CD14-positive monocyte (primary cell): ENCODE measurements at regions not wholly inside any gene's neighbourhood (a gene's known extent, or its start where the extent isn't known, plus 50 kb on each side); places are given as distances from the start of the nearest gene placed in this dataset.

Experiments used
- DNase-seq, 3 donors: peaks; one replicate each; pipeline ENCODE4 v3.0.0-alpha.2; 2011 to 2022
- H2AFZ ChIP-seq: 2 replicates; pipeline ENCODE4 v1.6.0; 2012; ENCODE audit warnings: mild to moderate bottlenecking, low read depth, low read length, inconsistent platforms; ENCODE audit not compliant: insufficient read depth, poor library complexity, severe bottlenecking
- H3K27ac ChIP-seq, 2 donors: 1 replicate in 1 of 2; 2 replicates in 1 of 2; pipeline ENCODE4 v1.5.1; 2012 to 2013; ENCODE audit warnings: low read length in 2 of 2, control low read depth in 1 of 2, inconsistent platforms in 1 of 2, low read depth in 1 of 2, mild to moderate bottlenecking in 1 of 2
- H3K27me3 ChIP-seq, 2 donors: one replicate each; pipeline versions ENCODE4 v1.6.0 to v1.6.1; 2011 to 2013; ENCODE audit warnings: low read length in 2 of 2; ENCODE audit not compliant: control insufficient read depth in 2 of 2, insufficient read depth in 2 of 2
- H3K36me3 ChIP-seq, 2 donors: replicated peaks in 1 of 2; 1 replicate in 1 of 2; 2 replicates in 1 of 2; pipeline versions ENCODE4 v1.5.1 to v1.6.1; 2012 to 2013; ENCODE audit warnings: low read length in 2 of 2, control low read depth in 1 of 2, inconsistent platforms in 1 of 2, mild to moderate bottlenecking in 1 of 2; ENCODE audit not compliant: insufficient read depth in 2 of 2, control insufficient read depth in 1 of 2
- H3K4me1 ChIP-seq, 2 donors: 1 replicate in 1 of 2; 2 replicates in 1 of 2; pipeline versions ENCODE4 v1.5.1 to v1.6.1; 2012 to 2013; ENCODE audit warnings: low read length in 2 of 2, control low read depth in 1 of 2, inconsistent platforms in 1 of 2, mild to moderate bottlenecking in 1 of 2, moderate library complexity in 1 of 2; ENCODE audit not compliant: insufficient read depth in 2 of 2, control insufficient read depth in 1 of 2
- H3K4me2 ChIP-seq: replicated peaks from 2 replicates; pipeline ENCODE3; 2012; ENCODE audit warnings: low read length, moderate library complexity, mild to moderate bottlenecking; ENCODE audit not compliant: poor library complexity, severe bottlenecking; ENCODE audit errors: extremely low read depth
- H3K4me3 ChIP-seq, 3 experiments: fragments of 200-600 bp in 1 of 3; sonication (generic) in 1 of 3; replicated peaks in 1 of 3; 1 replicate in 2 of 3; 2 replicates in 1 of 3; pipeline ENCODE4 v1.5.1; 2011 to 2013; ENCODE audit warnings: low read length in 3 of 3, mild to moderate bottlenecking in 3 of 3, control low read depth in 2 of 3, low read depth in 2 of 3, inconsistent platforms in 1 of 3, moderate library complexity in 1 of 3
- H3K79me2 ChIP-seq: 2 replicates; pipeline ENCODE4 v1.6.0; 2012; ENCODE audit warnings: mild to moderate bottlenecking, control low read depth, inconsistent platforms, low read length, moderate library complexity; ENCODE audit not compliant: insufficient read depth
- H3K9ac ChIP-seq: 2 replicates; pipeline ENCODE4 v1.6.0; 2017; ENCODE audit warnings: low read length, mild to moderate bottlenecking; ENCODE audit not compliant: insufficient read depth, poor library complexity, severe bottlenecking
- H3K9me3 ChIP-seq, 2 donors: replicated peaks in 1 of 2; 1 replicate in 1 of 2; 2 replicates in 1 of 2; pipeline versions ENCODE4 v1.5.1 to v1.6.1; 2012 to 2013; ENCODE audit warnings: low read length in 2 of 2, control low read depth in 1 of 2; ENCODE audit not compliant: control insufficient read depth in 1 of 2, insufficient read depth in 1 of 2
- H4K20me1 ChIP-seq: 2 replicates; pipeline ENCODE4 v1.6.0; 2012; ENCODE audit warnings: mild to moderate bottlenecking, low read length, control low read depth, moderate library complexity; ENCODE audit not compliant: insufficient read depth
- H3K27ac Mint-ChIP-seq, 7 donors: one replicate each; pipeline ENCODE4 v1.8.0; 2020; ENCODE audit warnings: mild to moderate bottlenecking in 7 of 7, mixed read lengths in 7 of 7, moderate library complexity in 6 of 7, inconsistent platforms in 2 of 7
- H3K27me3 Mint-ChIP-seq, 3 donors: one replicate each; pipeline ENCODE4 v1.8.0; 2021 to 2022; ENCODE audit warnings: low read depth in 3 of 3, mild to moderate bottlenecking in 3 of 3, mixed read lengths in 3 of 3, moderate library complexity in 3 of 3, inconsistent platforms in 1 of 3
- H3K36me3 Mint-ChIP-seq, 2 donors: one replicate each; pipeline ENCODE4 v1.8.0; 2020; ENCODE audit warnings: mixed read lengths in 2 of 2, inconsistent platforms in 1 of 2, mild to moderate bottlenecking in 1 of 2
- H3K4me1 Mint-ChIP-seq: one replicate; pipeline ENCODE4 v1.8.0; 2020; ENCODE audit warnings: mild to moderate bottlenecking, mixed read lengths
- H3K4me3 Mint-ChIP-seq, 2 donors: one replicate each; pipeline ENCODE4 v1.8.0; 2020; ENCODE audit warnings: mild to moderate bottlenecking in 2 of 2, mixed read lengths in 2 of 2, moderate library complexity in 1 of 2
- H3K9me3 Mint-ChIP-seq, 7 donors: one replicate each; pipeline ENCODE4 v1.8.0; 2020 to 2022; ENCODE audit warnings: mixed read lengths in 7 of 7, mild to moderate bottlenecking in 6 of 7, moderate library complexity in 6 of 7, inconsistent platforms in 2 of 7
- WGBS: methylation state at CpG from one replicate; pipeline ENCODE4 v1.1.5; 2013; ENCODE audit warnings: missing lambda C conversion rate; ENCODE audit not compliant: insufficient coverage; 5-methylcytosine and 5-hydroxymethylcytosine counted together
- intact Hi-C, 2 donors: fragments of 100-400 bp; cut with micrococcal nuclease; formaldehyde crosslinking; loops; one replicate each; pipeline versions ENCODE4 v1.15.0 to v1.15.1; 2023
- TF ChIP-seq, protein P1 (sequence below): fragments of 200-600 bp; IDR thresholded peaks from one replicate; pipeline ENCODE4 v1.8.0; 2022; ENCODE audit warnings: antibody characterized with exemption, mild to moderate bottlenecking

DNA sequence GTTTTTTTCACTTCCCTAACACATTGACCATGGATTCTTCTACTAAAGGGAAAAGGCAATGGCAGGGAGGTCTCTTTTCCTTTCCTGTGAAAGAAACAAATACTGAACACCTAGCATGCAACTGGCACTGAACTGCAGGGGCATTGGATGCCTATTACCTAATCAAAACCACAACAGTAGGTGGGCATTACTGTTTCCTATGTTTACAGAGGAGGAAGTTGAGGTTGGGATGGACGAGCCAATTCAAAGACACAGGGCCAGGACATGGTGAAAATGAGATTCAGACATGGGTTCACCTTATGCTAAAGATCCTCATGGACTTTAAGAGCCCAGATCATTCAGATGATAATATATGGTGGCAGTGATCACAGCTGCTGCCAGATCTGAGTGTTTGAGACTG lies 407.0 kb downstream of the MIAT start:
- Histone ChIP-seq H4K20me1 (no peaks in the 10 kb centered on the region), H3K9me3 (no peaks in the 10 kb centered on the region), H3K4me3 (no peak overlapping the region), H3K79me2 (no peaks in the 10 kb centered on the region), H3K27ac (no peak overlapping the region), H3K36me3 (no peaks in the 10 kb centered on the region), H3K4me1 (peaks cover 4 to 5% of the 10 kb centered on the region in 2 donors), H3K4me2 (no peak overlapping the region), H2AFZ (no peak overlapping the region), H3K27me3 (peaks cover 4 to 6% of the 10 kb centered on the region in 2 donors), H3K9ac (no peak overlapping the region)
- H3K27ac Mint-ChIP-seq: peak overlapping the region in 1 of 7 donors; percentile 42
- peaks cover 0 to 2% (median 0%) of the 10 kb centered on the region in 7 donors for H3K9me3 Mint-ChIP-seq
- intact Hi-C loops: no loop called here
- WGBS: 0% methylated on average over 1 of the region's 1 CpG
- H3K36me3 Mint-ChIP-seq: no peaks in the 10 kb centered on the region
- TF ChIP-seq, protein P1, sequence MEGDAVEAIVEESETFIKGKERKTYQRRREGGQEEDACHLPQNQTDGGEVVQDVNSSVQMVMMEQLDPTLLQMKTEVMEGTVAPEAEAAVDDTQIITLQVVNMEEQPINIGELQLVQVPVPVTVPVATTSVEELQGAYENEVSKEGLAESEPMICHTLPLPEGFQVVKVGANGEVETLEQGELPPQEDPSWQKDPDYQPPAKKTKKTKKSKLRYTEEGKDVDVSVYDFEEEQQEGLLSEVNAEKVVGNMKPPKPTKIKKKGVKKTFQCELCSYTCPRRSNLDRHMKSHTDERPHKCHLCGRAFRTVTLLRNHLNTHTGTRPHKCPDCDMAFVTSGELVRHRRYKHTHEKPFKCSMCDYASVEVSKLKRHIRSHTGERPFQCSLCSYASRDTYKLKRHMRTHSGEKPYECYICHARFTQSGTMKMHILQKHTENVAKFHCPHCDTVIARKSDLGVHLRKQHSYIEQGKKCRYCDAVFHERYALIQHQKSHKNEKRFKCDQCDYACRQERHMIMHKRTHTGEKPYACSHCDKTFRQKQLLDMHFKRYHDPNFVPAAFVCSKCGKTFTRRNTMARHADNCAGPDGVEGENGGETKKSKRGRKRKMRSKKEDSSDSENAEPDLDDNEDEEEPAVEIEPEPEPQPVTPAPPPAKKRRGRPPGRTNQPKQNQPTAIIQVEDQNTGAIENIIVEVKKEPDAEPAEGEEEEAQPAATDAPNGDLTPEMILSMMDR: no peak
- DNase-seq: no peak
- peaks cover 12 to 20% (median 16%) of the 10 kb centered on the region in 3 donors for H3K27me3 Mint-ChIP-seq
- H3K4me3 Mint-ChIP-seq: no peak overlapping the region
- peaks cover 11% of the 10 kb centered on the region for H3K4me1 Mint-ChIP-seq

GRCh38 chr22:27065279-27065678 lies 407.9 kb downstream of the MIAT start:
- intact Hi-C loops: no loop called here
- Histone ChIP-seq H3K27me3 (peaks cover 4 to 6% of the 10 kb centered on the region in 2 donors), H3K79me2 (no peaks in the 10 kb centered on the region), H3K4me1 (peaks cover 4 to 5% of the 10 kb centered on the region in 2 donors), H3K27ac (no peak overlapping the region), H2AFZ (no peak overlapping the region), H3K4me2 (no peak overlapping the region), H4K20me1 (no peaks in the 10 kb centered on the region), H3K9me3 (no peaks in the 10 kb centered on the region), H3K36me3 (no peaks in the 10 kb centered on the region), H3K9ac (no peak overlapping the region), H3K4me3 (no peak overlapping the region)
- H3K4me1 Mint-ChIP-seq: peaks cover 11% of the 10 kb centered on the region
- DNase-seq: no peak
- peaks cover 12 to 20% (median 16%) of the 10 kb centered on the region in 3 donors for H3K27me3 Mint-ChIP-seq
- 60% methylated on average over 5 of the region's 9 CpGs for WGBS
- no peaks in the 10 kb centered on the region for H3K36me3 Mint-ChIP-seq
- no peak overlapping the region for H3K27ac Mint-ChIP-seq
- peak overlapping the region in 1 of 2 donors; percentile 5 for H3K4me3 Mint-ChIP-seq
- TF ChIP-seq, protein P1: no peak
- no peaks in the 10 kb centered on the region for H3K9me3 Mint-ChIP-seq
